Smooth muscle cell (in vitro differentiated cells): ENCODE measurements at regions not wholly inside any gene's neighbourhood (a gene's known extent, or its start where the extent isn't known, plus 50 kb on each side); places are given as distances from the start of the nearest gene placed in this dataset.
"Not testable (repeated sequence)": the region's sequence is repeated elsewhere in the genome, so short reads cannot be mapped to it uniquely, and the experiment has no call there.

ENCODE experiments used
- DNase-seq: peaks from one replicate; lab custom pipeline; 2025; ENCODE audit not compliant: unreplicated experiment; lab: John Stamatoyannopoulos, UW
- H2AFZ ChIP-seq: fragments of 200-600 bp; sonication (generic); 2 replicates; pipeline ENCODE4 v1.6.0; 2016; ENCODE audit warnings: antibody characterized with exemption, low read depth, mild to moderate bottlenecking
- H3F3A ChIP-seq: fragments of 200-600 bp; sonication (generic); 2 replicates; pipeline ENCODE4 v1.6.0; 2017; ENCODE audit warnings: antibody characterized with exemption, low read depth
- H3K27ac ChIP-seq: fragments of 200-600 bp; sonication (generic); 2 replicates; pipeline ENCODE4 v1.5.1; 2016; ENCODE audit warnings: low read depth, mild to moderate bottlenecking
- H3K27me3 ChIP-seq: fragments of 200-600 bp; sonication (generic); 2 replicates; pipeline ENCODE4 v1.6.1; 2016; ENCODE audit warnings: low read depth, mild to moderate bottlenecking
- H3K36me3 ChIP-seq: fragments of 200-600 bp; sonication (generic); 2 replicates; pipeline ENCODE4 v1.5.1; 2016; ENCODE audit warnings: low read depth
- H3K4me1 ChIP-seq: fragments of 200-600 bp; sonication (generic); 2 replicates; pipeline ENCODE4 v1.5.1; 2016; ENCODE audit warnings: low read depth
- H3K4me2 ChIP-seq: fragments of 200-600 bp; sonication (generic); 2 replicates; pipeline ENCODE4 v1.6.0; 2016; ENCODE audit warnings: mild to moderate bottlenecking
- H3K4me3 ChIP-seq: fragments of 200-600 bp; sonication (generic); 2 replicates; pipeline ENCODE4 v1.5.1; 2016; ENCODE audit warnings: mild to moderate bottlenecking
- H3K79me2 ChIP-seq: fragments of 200-600 bp; sonication (generic); 2 replicates; pipeline ENCODE4 v1.6.0; 2016; ENCODE audit warnings: low read depth, mild to moderate bottlenecking
- H3K9ac ChIP-seq: fragments of 200-600 bp; sonication (generic); 2 replicates; pipeline ENCODE4 v1.6.0; 2016; ENCODE audit warnings: low read depth
- H3K9me3 ChIP-seq: fragments of 200-600 bp; sonication (generic); replicated peaks from 2 replicates; pipeline ENCODE4 v1.5.1; 2016; ENCODE audit warnings: low read depth
- H4K20me1 ChIP-seq: fragments of 200-600 bp; sonication (generic); 2 replicates; pipeline ENCODE4 v1.6.0; 2016; ENCODE audit warnings: low read depth
- CTCF ChIP-seq: fragments of 200-600 bp; sonication (generic); IDR thresholded peaks from 2 replicates; pipeline ENCODE4 v1.5.1; 2017; ENCODE audit warnings: borderline replicate concordance, mild to moderate bottlenecking, antibody characterized with exemption; ENCODE audit not compliant: insufficient read depth, poor library complexity, severe bottlenecking
- WGBS: methylation state at CpG from one replicate; pipeline ENCODE4 v1.1.7; 2016; ENCODE audit warnings: low lambda C conversion rate; 5-methylcytosine and 5-hydroxymethylcytosine counted together

- H2AFZ ChIP-seq: no peak overlapping the region
- peaks cover 16% of the 10 kb centered on the region for H3K27me3 ChIP-seq
- no peak overlapping the region for H3K4me2 ChIP-seq
Measured at GRCh38 chr2:118374974-118375755, 286.9 kb downstream of the INSIG2 start.

GRCh38 chr2:118372886-118373830, 284.9 kb downstream of the INSIG2 start:
- Histone ChIP-seq H3K4me3 (no peak overlapping the region), H3K36me3 (no peaks in the 10 kb centered on the region), H3K9me3 (no peaks in the 10 kb centered on the region), H4K20me1 (no peaks in the 10 kb centered on the region), H3K9ac (no peak overlapping the region), H3K79me2 (no peaks in the 10 kb centered on the region), H3F3A (no peaks in the 10 kb centered on the region), H3K4me1 (no peaks in the 10 kb centered on the region), H3K27ac (no peak overlapping the region), H3K4me2 (no peak overlapping the region), H2AFZ (no peak overlapping the region), H3K27me3 (peaks cover 21% of the 10 kb centered on the region)
- no peak for TF ChIP-seq CTCF
- DNase-seq: no peak
- 83% methylated on average over 6 of the region's 6 CpGs for WGBS

More at GRCh38 chr2:118374974-118375755, 286.9 kb downstream of the INSIG2 start:
- DNase-seq: no peak
- no peaks in the 10 kb centered on the region for H3K4me1 ChIP-seq
- H3F3A ChIP-seq: no peaks in the 10 kb centered on the region
- H3K79me2 ChIP-seq: no peaks in the 10 kb centered on the region
- H3K27ac ChIP-seq: no peak overlapping the region
- no peaks in the 10 kb centered on the region for H3K36me3 ChIP-seq
- no peak for TF ChIP-seq CTCF
- no peaks in the 10 kb centered on the region for H4K20me1 ChIP-seq
- H3K9me3 ChIP-seq: no peaks in the 10 kb centered on the region
- H3K9ac ChIP-seq: no peak overlapping the region
- H3K4me3 ChIP-seq: no peak overlapping the region
- WGBS: 85% methylated on average over 4 of the region's 4 CpGs

- no peaks in the 10 kb centered on the region for H3K9me3 ChIP-seq
- no peaks in the 10 kb centered on the region for H3K79me2 ChIP-seq
- H3K27ac ChIP-seq: no peak overlapping the region
- no peak overlapping the region for H3K9ac ChIP-seq
- DNase-seq: no peak
- H3K4me2 ChIP-seq: no peak overlapping the region
- H3K4me3 ChIP-seq: no peak overlapping the region
- no peaks in the 10 kb centered on the region for H3K36me3 ChIP-seq
- TF ChIP-seq CTCF: peak; percentile 63
- H2AFZ ChIP-seq: no peak overlapping the region
- H3F3A ChIP-seq: no peaks in the 10 kb centered on the region
- WGBS: 11% methylated on average over 6 of the region's 6 CpGs
- no peaks in the 10 kb centered on the region for H3K4me1 ChIP-seq
- H3K27me3 ChIP-seq: peaks cover 11% of the 10 kb centered on the region
- H4K20me1 ChIP-seq: no peaks in the 10 kb centered on the region
Measured at GRCh38 chr2:118371515-118371914, 283.2 kb downstream of the INSIG2 start.

GRCh38 chr2:118369521-118369920, 281.2 kb downstream of the INSIG2 start:
- not testable (repeated sequence) for H3K36me3 ChIP-seq, H2AFZ ChIP-seq, H3K27me3 ChIP-seq, H3K9me3 ChIP-seq, H3F3A ChIP-seq, H4K20me1 ChIP-seq, H3K4me2 ChIP-seq, H3K27ac ChIP-seq, H3K79me2 ChIP-seq, DNase-seq, H3K9ac ChIP-seq, H3K4me3 ChIP-seq, H3K4me1 ChIP-seq
- 28% methylated on average over 7 of the region's 7 CpGs for WGBS
